HCT116 (cell line): ENCODE measurements at regions not wholly inside any gene's neighbourhood (a gene's known extent, or its start where the extent isn't known, plus 50 kb on each side); places are given as distances from the start of the nearest gene placed in this dataset.

Experiments
- ATF3 ChIP-seq: IDR thresholded peaks from 2 replicates; pipeline ENCODE4 v1.6.1; 2012
- CTCF ChIP-seq, 3 experiments: fragments of 200-600 bp in 1 of 3; sonication (generic) in 1 of 3; IDR thresholded peaks in 2 of 3; conservative IDR thresholded peaks in 1 of 3; 2 replicates each; pipeline ENCODE4 v1.5.1; 2012 to 2017; ENCODE audit warnings: low read depth in 2 of 3, low read length in 2 of 3, antibody characterized with exemption in 1 of 3, borderline replicate concordance in 1 of 3, control low read depth in 1 of 3, mild to moderate bottlenecking in 1 of 3, mixed read lengths in 1 of 3, mixed run types in 1 of 3, moderate library complexity in 1 of 3; ENCODE audit not compliant: insufficient read depth in 1 of 3
- POLR2A ChIP-seq: IDR thresholded peaks from 2 replicates; pipeline ENCODE4 v1.7.0; 2011; ENCODE audit warnings: borderline replicate concordance; ENCODE audit not compliant: insufficient read depth, insufficient read length; ENCODE audit errors: extremely low read depth
- REST ChIP-seq: IDR thresholded peaks from 2 replicates; pipeline ENCODE4 v1.6.1; 2012; ENCODE audit warnings: low read depth

- TF ChIP-seq ATF3 (no peak), CTCF (IDR thresholded peaks at IDR 0.05 in 2 of 3, conservative IDR thresholded peaks at IDR 0.05 in 1 of 3; ENCODE audit: borderline replicate concordance in 1 of 3, insufficient read depth in 1 of 3, low read depth in 2 of 3, low read length in 2 of 3) (no peak), POLR2A (no peak), REST (no peak)
Measured at GRCh38 chr10:57946833-57947232, 320.9 kb downstream of the IPMK start.
